ENCODE measurements at regions not wholly inside any gene's neighbourhood (a gene's known extent, or its start where the extent isn't known, plus 50 kb on each side); places are given as distances from the start of the nearest gene placed in this dataset.

DNA sequence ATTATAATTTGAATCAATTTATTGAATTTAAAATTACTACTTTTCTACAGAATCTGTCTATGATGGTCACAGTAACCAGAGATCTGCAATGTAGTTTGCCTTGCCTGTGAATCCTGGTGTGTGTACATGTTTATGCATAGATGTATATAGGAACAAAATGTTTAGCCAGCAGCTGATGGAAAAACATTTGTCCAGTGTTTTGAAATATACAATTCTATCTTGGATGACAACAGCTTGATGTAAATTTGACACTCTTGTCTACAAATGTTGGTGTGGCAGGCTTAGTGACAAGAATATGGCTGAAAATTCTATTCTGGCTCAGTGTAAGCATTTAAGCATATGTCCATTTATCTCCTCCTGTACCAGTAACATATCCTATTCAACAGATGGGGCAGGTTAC is 229.4 kb downstream of the RCHY1 start:
- Histone ChIP-seq H3K4me2 (ENCODE audit: low read depth, low read length) (no peak overlapping the region), H3K27ac (ENCODE audit: extremely low read length, insufficient read depth, low read length) (no peak overlapping the region), H3K27me3 (ENCODE audit: control insufficient read depth in 1 of 2, insufficient read depth in 2 of 2, low read length in 2 of 2) (no peaks in the 10 kb centered on the region), H3K9ac (ENCODE audit: insufficient read depth, low read depth, low read length) (no peak overlapping the region), H4K20me1 (ENCODE audit: insufficient read depth, low read length) (no peaks in the 10 kb centered on the region), H3K79me2 (ENCODE audit: insufficient read depth, low read length) (no peaks in the 10 kb centered on the region), H3K4me3 (replicated peaks in 1 of 3; ENCODE audit: insufficient read depth in 1 of 3, low read depth in 2 of 3, low read length in 3 of 3) (no peak overlapping the region), H3K36me3 (replicated peaks in 1 of 2; ENCODE audit: control insufficient read depth in 1 of 2, insufficient read depth in 2 of 2, low read length in 2 of 2) (no peaks in the 10 kb centered on the region), H3K4me1 (ENCODE audit: insufficient read depth, low read length) (no peaks in the 10 kb centered on the region), H2AFZ (ENCODE audit: low read length) (no peak overlapping the region), H3K9me3 (ENCODE audit: low read length) (no peaks in the 10 kb centered on the region)
- ChIA-PET POLR2A (no interaction called here), CTCF (ENCODE audit: low intra/inter-chr PET ratio, low total read pairs) (no interaction called here)
- FAIRE-seq (no peak), ATAC-seq (no peak), DNase-seq (ENCODE audit: low spot score) (no peak)
- BruUV-seq (replicated peaks) = no TSS peak
- in situ Hi-C loops (cut with HindIII; ENCODE audit: extremely low pct_ligation_motif_present, low pct_unique_long_range_greater_than_20kb) = no loop called here
- intact Hi-C loops (cut with micrococcal nuclease; ENCODE audit: unreplicated experiment) = loop anchor here (5.0 kb wide), 1 partner anchor 353 kb away; the partner anchor contains the start of gene PARM1
- TF ChIP-seq RFX1 (IDR thresholded peaks at IDR 0.05) (no peak), ZNF543 (CRISPR knock-in tag; IDR thresholded peaks at IDR 0.05) (no peak), ZBTB21 (CRISPR knock-in tag; IDR thresholded peaks at IDR 0.05) (no peak), ZNF160 (CRISPR knock-in tag; IDR thresholded peaks at IDR 0.05) (no peak), RFX3 (CRISPR knock-in tag; IDR thresholded peaks at IDR 0.05) (no peak), ZSCAN25 (CRISPR knock-in tag; IDR thresholded peaks at IDR 0.05) (no peak), KAT7 (CRISPR knock-in tag; IDR thresholded peaks at IDR 0.05; ENCODE audit: borderline replicate concordance) (no peak), POLR2G (IDR thresholded peaks at IDR 0.05; ENCODE audit: low read depth, low read length) (no peak), IKZF4 (CRISPR knock-in tag; IDR thresholded peaks at IDR 0.05; ENCODE audit: borderline replicate concordance, low read depth, not compliant biosample characterization) (no peak), ZNF616 (CRISPR knock-in tag; IDR thresholded peaks at IDR 0.05; ENCODE audit: low read depth) (no peak)
- TF ChIP-seq, protein P1, sequence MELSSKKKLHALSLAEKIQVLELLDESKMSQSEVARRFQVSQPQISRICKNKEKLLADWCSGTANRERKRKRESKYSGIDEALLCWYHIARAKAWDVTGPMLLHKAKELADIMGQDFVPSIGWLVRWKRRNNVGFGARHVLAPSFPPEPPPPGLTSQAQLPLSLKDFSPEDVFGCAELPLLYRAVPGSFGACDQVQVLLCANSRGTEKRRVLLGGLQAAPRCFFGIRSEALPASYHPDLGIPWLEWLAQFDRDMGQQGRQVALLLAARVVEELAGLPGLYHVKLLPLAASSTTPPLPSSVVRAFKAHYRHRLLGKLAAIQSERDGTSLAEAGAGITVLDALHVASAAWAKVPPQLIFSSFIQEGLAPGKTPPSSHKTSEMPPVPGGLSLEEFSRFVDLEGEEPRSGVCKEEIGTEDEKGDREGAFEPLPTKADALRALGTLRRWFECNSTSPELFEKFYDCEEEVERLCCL (CRISPR knock-in tag; IDR thresholded peaks at IDR 0.05; ENCODE audit: borderline replicate concordance) = no peak
- TF ChIP-seq, protein P2, sequence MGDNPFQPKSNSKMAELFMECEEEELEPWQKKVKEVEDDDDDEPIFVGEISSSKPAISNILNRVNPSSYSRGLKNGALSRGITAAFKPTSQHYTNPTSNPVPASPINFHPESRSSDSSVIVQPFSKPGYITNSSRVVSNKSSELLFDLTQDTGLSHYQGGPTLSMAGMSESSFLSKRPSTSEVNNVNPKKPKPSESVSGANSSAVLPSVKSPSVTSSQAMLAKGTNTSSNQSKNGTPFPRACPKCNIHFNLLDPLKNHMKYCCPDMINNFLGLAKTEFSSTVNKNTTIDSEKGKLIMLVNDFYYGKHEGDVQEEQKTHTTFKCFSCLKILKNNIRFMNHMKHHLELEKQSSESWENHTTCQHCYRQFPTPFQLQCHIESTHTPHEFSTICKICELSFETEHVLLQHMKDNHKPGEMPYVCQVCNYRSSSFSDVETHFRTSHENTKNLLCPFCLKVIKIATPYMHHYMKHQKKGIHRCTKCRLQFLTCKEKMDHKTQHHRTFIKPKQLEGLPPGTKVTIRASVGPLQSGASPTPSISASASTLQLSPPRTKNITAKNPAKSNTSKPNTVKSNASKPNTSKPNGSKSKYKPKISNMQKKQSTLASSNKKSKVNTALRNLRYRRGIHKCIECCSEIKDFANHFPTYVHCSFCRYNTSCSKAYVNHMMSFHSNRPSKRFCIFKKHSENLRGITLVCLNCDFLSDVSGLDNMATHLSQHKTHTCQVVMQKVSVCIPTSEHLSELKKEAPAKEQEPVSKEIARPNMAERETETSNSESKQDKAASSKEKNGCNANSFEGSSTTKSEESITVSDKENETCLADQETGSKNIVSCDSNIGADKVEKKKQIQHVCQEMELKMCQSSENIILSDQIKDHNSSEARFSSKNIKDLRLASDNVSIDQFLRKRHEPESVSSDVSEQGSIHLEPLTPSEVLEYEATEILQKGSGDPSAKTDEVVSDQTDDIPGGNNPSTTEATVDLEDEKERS (CRISPR knock-in tag; IDR thresholded peaks at IDR 0.05) = no peak
- TF ChIP-seq, protein P3, sequence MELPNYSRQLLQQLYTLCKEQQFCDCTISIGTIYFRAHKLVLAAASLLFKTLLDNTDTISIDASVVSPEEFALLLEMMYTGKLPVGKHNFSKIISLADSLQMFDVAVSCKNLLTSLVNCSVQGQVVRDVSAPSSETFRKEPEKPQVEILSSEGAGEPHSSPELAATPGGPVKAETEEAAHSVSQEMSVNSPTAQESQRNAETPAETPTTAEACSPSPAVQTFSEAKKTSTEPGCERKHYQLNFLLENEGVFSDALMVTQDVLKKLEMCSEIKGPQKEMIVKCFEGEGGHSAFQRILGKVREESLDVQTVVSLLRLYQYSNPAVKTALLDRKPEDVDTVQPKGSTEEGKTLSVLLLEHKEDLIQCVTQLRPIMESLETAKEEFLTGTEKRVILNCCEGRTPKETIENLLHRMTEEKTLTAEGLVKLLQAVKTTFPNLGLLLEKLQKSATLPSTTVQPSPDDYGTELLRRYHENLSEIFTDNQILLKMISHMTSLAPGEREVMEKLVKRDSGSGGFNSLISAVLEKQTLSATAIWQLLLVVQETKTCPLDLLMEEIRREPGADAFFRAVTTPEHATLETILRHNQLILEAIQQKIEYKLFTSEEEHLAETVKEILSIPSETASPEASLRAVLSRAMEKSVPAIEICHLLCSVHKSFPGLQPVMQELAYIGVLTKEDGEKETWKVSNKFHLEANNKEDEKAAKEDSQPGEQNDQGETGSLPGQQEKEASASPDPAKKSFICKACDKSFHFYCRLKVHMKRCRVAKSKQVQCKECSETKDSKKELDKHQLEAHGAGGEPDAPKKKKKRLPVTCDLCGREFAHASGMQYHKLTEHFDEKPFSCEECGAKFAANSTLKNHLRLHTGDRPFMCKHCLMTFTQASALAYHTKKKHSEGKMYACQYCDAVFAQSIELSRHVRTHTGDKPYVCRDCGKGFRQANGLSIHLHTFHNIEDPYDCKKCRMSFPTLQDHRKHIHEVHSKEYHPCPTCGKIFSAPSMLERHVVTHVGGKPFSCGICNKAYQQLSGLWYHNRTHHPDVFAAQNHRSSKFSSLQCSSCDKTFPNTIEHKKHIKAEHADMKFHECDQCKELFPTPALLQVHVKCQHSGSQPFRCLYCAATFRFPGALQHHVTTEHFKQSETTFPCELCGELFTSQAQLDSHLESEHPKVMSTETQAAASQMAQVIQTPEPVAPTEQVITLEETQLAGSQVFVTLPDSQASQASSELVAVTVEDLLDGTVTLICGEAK (IDR thresholded peaks at IDR 0.05) = no peak
- TF ChIP-seq, protein P3 (CRISPR knock-in tag; IDR thresholded peaks at IDR 0.05) = no peak
